CD14-positive monocyte (primary cell): ENCODE measurements at regions not wholly inside any gene's neighbourhood (a gene's known extent, or its start where the extent isn't known, plus 50 kb on each side); places are given as distances from the start of the nearest gene placed in this dataset.

Experiments
- DNase-seq, 3 donors: peaks; one replicate each; pipeline ENCODE4 v3.0.0-alpha.2; 2011 to 2022
- H2AFZ ChIP-seq: 2 replicates; pipeline ENCODE4 v1.6.0; 2012; ENCODE audit warnings: mild to moderate bottlenecking, low read depth, low read length, inconsistent platforms; ENCODE audit not compliant: insufficient read depth, poor library complexity, severe bottlenecking
- H3K27ac ChIP-seq, 2 donors: 1 replicate in 1 of 2; 2 replicates in 1 of 2; pipeline ENCODE4 v1.5.1; 2012 to 2013; ENCODE audit warnings: low read length in 2 of 2, control low read depth in 1 of 2, inconsistent platforms in 1 of 2, low read depth in 1 of 2, mild to moderate bottlenecking in 1 of 2
- H3K27me3 ChIP-seq, 2 donors: one replicate each; pipeline versions ENCODE4 v1.6.0 to v1.6.1; 2011 to 2013; ENCODE audit warnings: low read length in 2 of 2; ENCODE audit not compliant: control insufficient read depth in 2 of 2, insufficient read depth in 2 of 2
- H3K36me3 ChIP-seq, 2 donors: replicated peaks in 1 of 2; 1 replicate in 1 of 2; 2 replicates in 1 of 2; pipeline versions ENCODE4 v1.5.1 to v1.6.1; 2012 to 2013; ENCODE audit warnings: low read length in 2 of 2, control low read depth in 1 of 2, inconsistent platforms in 1 of 2, mild to moderate bottlenecking in 1 of 2; ENCODE audit not compliant: insufficient read depth in 2 of 2, control insufficient read depth in 1 of 2
- H3K4me1 ChIP-seq, 2 donors: 1 replicate in 1 of 2; 2 replicates in 1 of 2; pipeline versions ENCODE4 v1.5.1 to v1.6.1; 2012 to 2013; ENCODE audit warnings: low read length in 2 of 2, control low read depth in 1 of 2, inconsistent platforms in 1 of 2, mild to moderate bottlenecking in 1 of 2, moderate library complexity in 1 of 2; ENCODE audit not compliant: insufficient read depth in 2 of 2, control insufficient read depth in 1 of 2
- H3K4me2 ChIP-seq: replicated peaks from 2 replicates; pipeline ENCODE3; 2012; ENCODE audit warnings: low read length, moderate library complexity, mild to moderate bottlenecking; ENCODE audit not compliant: poor library complexity, severe bottlenecking; ENCODE audit errors: extremely low read depth
- H3K4me3 ChIP-seq, 3 experiments: fragments of 200-600 bp in 1 of 3; sonication (generic) in 1 of 3; replicated peaks in 1 of 3; 1 replicate in 2 of 3; 2 replicates in 1 of 3; pipeline ENCODE4 v1.5.1; 2011 to 2013; ENCODE audit warnings: low read length in 3 of 3, mild to moderate bottlenecking in 3 of 3, control low read depth in 2 of 3, low read depth in 2 of 3, inconsistent platforms in 1 of 3, moderate library complexity in 1 of 3
- H3K79me2 ChIP-seq: 2 replicates; pipeline ENCODE4 v1.6.0; 2012; ENCODE audit warnings: mild to moderate bottlenecking, control low read depth, inconsistent platforms, low read length, moderate library complexity; ENCODE audit not compliant: insufficient read depth
- H3K9ac ChIP-seq: 2 replicates; pipeline ENCODE4 v1.6.0; 2017; ENCODE audit warnings: low read length, mild to moderate bottlenecking; ENCODE audit not compliant: insufficient read depth, poor library complexity, severe bottlenecking
- H3K9me3 ChIP-seq, 2 donors: replicated peaks in 1 of 2; 1 replicate in 1 of 2; 2 replicates in 1 of 2; pipeline versions ENCODE4 v1.5.1 to v1.6.1; 2012 to 2013; ENCODE audit warnings: low read length in 2 of 2, control low read depth in 1 of 2; ENCODE audit not compliant: control insufficient read depth in 1 of 2, insufficient read depth in 1 of 2
- H4K20me1 ChIP-seq: 2 replicates; pipeline ENCODE4 v1.6.0; 2012; ENCODE audit warnings: mild to moderate bottlenecking, low read length, control low read depth, moderate library complexity; ENCODE audit not compliant: insufficient read depth
- H3K27ac Mint-ChIP-seq, 7 donors: one replicate each; pipeline ENCODE4 v1.8.0; 2020; ENCODE audit warnings: mild to moderate bottlenecking in 7 of 7, mixed read lengths in 7 of 7, moderate library complexity in 6 of 7, inconsistent platforms in 2 of 7
- H3K27me3 Mint-ChIP-seq, 3 donors: one replicate each; pipeline ENCODE4 v1.8.0; 2021 to 2022; ENCODE audit warnings: low read depth in 3 of 3, mild to moderate bottlenecking in 3 of 3, mixed read lengths in 3 of 3, moderate library complexity in 3 of 3, inconsistent platforms in 1 of 3
- H3K36me3 Mint-ChIP-seq, 2 donors: one replicate each; pipeline ENCODE4 v1.8.0; 2020; ENCODE audit warnings: mixed read lengths in 2 of 2, inconsistent platforms in 1 of 2, mild to moderate bottlenecking in 1 of 2
- H3K4me1 Mint-ChIP-seq: one replicate; pipeline ENCODE4 v1.8.0; 2020; ENCODE audit warnings: mild to moderate bottlenecking, mixed read lengths
- H3K4me3 Mint-ChIP-seq, 2 donors: one replicate each; pipeline ENCODE4 v1.8.0; 2020; ENCODE audit warnings: mild to moderate bottlenecking in 2 of 2, mixed read lengths in 2 of 2, moderate library complexity in 1 of 2
- H3K9me3 Mint-ChIP-seq, 7 donors: one replicate each; pipeline ENCODE4 v1.8.0; 2020 to 2022; ENCODE audit warnings: mixed read lengths in 7 of 7, mild to moderate bottlenecking in 6 of 7, moderate library complexity in 6 of 7, inconsistent platforms in 2 of 7
- WGBS: methylation state at CpG from one replicate; pipeline ENCODE4 v1.1.5; 2013; ENCODE audit warnings: missing lambda C conversion rate; ENCODE audit not compliant: insufficient coverage; 5-methylcytosine and 5-hydroxymethylcytosine counted together
- intact Hi-C, 2 donors: fragments of 100-400 bp; cut with micrococcal nuclease; formaldehyde crosslinking; loops; one replicate each; pipeline versions ENCODE4 v1.15.0 to v1.15.1; 2023
- TF ChIP-seq, protein P1 (sequence below): fragments of 200-600 bp; IDR thresholded peaks from one replicate; pipeline ENCODE4 v1.8.0; 2022; ENCODE audit warnings: antibody characterized with exemption, mild to moderate bottlenecking

DNA sequence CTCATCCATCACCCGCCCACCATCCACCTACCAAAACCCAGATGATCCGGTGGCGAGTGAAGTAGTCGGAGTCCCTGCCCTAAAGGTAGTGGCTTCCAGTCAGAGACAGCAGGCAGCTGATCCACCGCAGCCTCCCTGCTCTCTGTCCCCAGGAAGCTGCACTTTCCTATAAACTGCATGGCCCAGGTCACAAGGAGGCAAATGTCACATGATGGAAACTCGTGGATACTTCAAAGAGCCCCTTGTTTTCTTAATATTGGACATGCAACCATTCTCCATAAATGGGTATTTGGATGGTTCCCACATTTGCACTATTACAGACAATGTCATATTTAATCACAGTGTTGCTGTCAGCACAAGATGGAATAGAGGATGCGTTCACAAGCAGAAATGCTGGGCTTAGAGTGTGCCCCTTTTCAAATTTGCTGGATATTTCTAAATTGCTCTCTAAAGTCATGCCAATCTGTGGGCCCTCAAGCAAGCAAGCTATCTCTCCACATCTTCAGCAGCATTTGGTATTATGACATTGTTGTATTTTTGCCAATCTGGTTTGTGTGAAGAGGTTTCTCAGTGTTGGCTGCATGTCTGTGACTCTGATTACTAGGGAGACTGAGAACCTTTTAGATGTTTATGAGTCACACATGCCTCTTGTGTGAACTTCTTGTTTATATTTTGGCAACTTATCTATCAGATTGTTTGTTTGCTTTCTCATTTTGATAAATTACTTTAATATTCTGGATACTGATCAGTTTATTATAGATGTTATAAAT lies 822.0 kb downstream of the TNS3 start:
- no peaks in the 10 kb centered on the region for H3K79me2 ChIP-seq
- Mint-ChIP-seq H3K27me3 (no peaks in the 10 kb centered on the region), H3K27ac (no peak overlapping the region), H3K4me3 (no peak overlapping the region), H3K9me3 (peaks cover 0 to 5% (median 3%) of the 10 kb centered on the region in 7 donors), H3K4me1 (no peaks in the 10 kb centered on the region), H3K36me3 (no peaks in the 10 kb centered on the region)
- DNase-seq: no peak
- H2AFZ ChIP-seq: no peak overlapping the region
- H3K9me3 ChIP-seq: peaks cover 0 to 4% of the 10 kb centered on the region in 2 donors
- no peak overlapping the region for H3K9ac ChIP-seq
- no peaks in the 10 kb centered on the region for H4K20me1 ChIP-seq
- H3K27me3 ChIP-seq: no peaks in the 10 kb centered on the region
- intact Hi-C loops: no loop called here
- no peaks in the 10 kb centered on the region for H3K36me3 ChIP-seq
- no peak overlapping the region for H3K4me2 ChIP-seq
- WGBS: 95% methylated on average over 5 of the region's 7 CpGs
- no peaks in the 10 kb centered on the region for H3K4me1 ChIP-seq
- no peak overlapping the region for H3K4me3 ChIP-seq
- no peak overlapping the region for H3K27ac ChIP-seq
- TF ChIP-seq, protein P1, sequence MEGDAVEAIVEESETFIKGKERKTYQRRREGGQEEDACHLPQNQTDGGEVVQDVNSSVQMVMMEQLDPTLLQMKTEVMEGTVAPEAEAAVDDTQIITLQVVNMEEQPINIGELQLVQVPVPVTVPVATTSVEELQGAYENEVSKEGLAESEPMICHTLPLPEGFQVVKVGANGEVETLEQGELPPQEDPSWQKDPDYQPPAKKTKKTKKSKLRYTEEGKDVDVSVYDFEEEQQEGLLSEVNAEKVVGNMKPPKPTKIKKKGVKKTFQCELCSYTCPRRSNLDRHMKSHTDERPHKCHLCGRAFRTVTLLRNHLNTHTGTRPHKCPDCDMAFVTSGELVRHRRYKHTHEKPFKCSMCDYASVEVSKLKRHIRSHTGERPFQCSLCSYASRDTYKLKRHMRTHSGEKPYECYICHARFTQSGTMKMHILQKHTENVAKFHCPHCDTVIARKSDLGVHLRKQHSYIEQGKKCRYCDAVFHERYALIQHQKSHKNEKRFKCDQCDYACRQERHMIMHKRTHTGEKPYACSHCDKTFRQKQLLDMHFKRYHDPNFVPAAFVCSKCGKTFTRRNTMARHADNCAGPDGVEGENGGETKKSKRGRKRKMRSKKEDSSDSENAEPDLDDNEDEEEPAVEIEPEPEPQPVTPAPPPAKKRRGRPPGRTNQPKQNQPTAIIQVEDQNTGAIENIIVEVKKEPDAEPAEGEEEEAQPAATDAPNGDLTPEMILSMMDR: no peak

GRCh38 chr7:46756996-46757395 lies 824.9 kb downstream of the TNS3 start:
- H3K4me2 ChIP-seq: no peak overlapping the region
- Mint-ChIP-seq H3K4me3 (no peak overlapping the region), H3K4me1 (no peaks in the 10 kb centered on the region), H3K36me3 (no peaks in the 10 kb centered on the region), H3K27ac (no peak overlapping the region), H3K27me3 (no peaks in the 10 kb centered on the region), H3K9me3 (peaks cover 0 to 7% (median 3%) of the 10 kb centered on the region in 7 donors)
- H3K9ac ChIP-seq: no peak overlapping the region
- no peak overlapping the region for H3K27ac ChIP-seq
- TF ChIP-seq, protein P1: no peak
- no peak overlapping the region for H2AFZ ChIP-seq
- no peaks in the 10 kb centered on the region for H4K20me1 ChIP-seq
- H3K36me3 ChIP-seq: no peaks in the 10 kb centered on the region
- no peaks in the 10 kb centered on the region for H3K27me3 ChIP-seq
- H3K4me3 ChIP-seq: no peak overlapping the region
- 86% methylated on average over 1 of the region's 4 CpGs for WGBS
- no peak for DNase-seq
- no peaks in the 10 kb centered on the region for H3K79me2 ChIP-seq
- intact Hi-C loops: no loop called here
- no peaks in the 10 kb centered on the region for H3K4me1 ChIP-seq
- no peaks in the 10 kb centered on the region for H3K9me3 ChIP-seq
